ENCODE measurements at regions not wholly inside any gene's neighbourhood (a gene's known extent, or its start where the extent isn't known, plus 50 kb on each side); places are given as distances from the start of the nearest gene placed in this dataset.

DNA sequence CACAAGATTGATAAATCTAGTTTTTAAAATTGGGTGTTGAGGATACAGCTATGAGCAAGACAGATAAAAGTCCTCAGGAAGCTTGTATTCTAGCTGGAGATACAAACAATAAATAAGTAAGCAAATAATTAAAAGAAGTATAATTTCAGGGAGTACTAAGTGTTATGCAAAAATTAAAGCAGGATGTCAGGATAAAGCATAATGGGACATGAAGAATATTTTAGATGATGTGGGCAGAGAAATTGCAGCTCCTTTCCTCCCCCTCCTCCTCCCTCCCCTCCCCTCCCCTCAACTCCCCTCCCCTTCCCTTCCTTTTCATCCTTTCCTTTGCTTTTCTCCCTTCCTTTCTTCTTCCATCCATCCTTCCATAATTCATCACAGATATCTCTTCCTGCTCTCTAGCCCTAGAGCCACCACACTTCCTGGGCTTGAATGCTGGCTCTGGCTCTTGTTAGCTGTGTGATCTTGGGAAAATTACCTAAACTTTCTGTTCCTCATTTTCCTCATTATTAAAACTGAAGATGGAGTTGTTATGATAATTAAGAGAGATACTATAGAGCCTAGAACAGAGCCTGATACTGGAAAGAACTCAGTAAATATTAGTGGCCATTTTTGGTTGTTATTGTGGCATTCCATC, 323.9 kb downstream of the AACS start:
- H2BK12ac ChIP-seq (ENCODE audit: low read length), result no peak overlapping the region
- no peaks in the 10 kb centered on the region for H3K79me1 ChIP-seq (ENCODE audit: low read depth, low read length)
- H2AFZ ChIP-seq (ENCODE audit: low read length), result no peak overlapping the region
- H3K4ac ChIP-seq (ENCODE audit: low read length), result no peak overlapping the region
- H3K14ac ChIP-seq (ENCODE audit: low read length), result no peak overlapping the region
- no peak overlapping the region for H3K4me3 ChIP-seq (ENCODE audit: low read length in 2 of 2)
- H3K23ac ChIP-seq (ENCODE audit: low read depth, low read length, poor library complexity), result no peak overlapping the region
- H4K91ac ChIP-seq (ENCODE audit: low read depth, low read length, poor library complexity), result no peak overlapping the region
- no peak overlapping the region for H3K4me2 ChIP-seq (ENCODE audit: insufficient read depth, low read length, poor library complexity, severe bottlenecking)
- no peaks in the 10 kb centered on the region for H3K4me1 ChIP-seq (ENCODE audit: control insufficient read depth in 2 of 2, insufficient read depth in 1 of 2, low read depth in 1 of 2, low read length in 2 of 2)
- no peak overlapping the region for H3K27ac ChIP-seq (replicated peaks; ENCODE audit: low read length)
- H3K9ac ChIP-seq (ENCODE audit: low read depth, low read length, poor library complexity), result no peak overlapping the region
- no peak overlapping the region for H4K8ac ChIP-seq (ENCODE audit: low read depth, low read length)
- no peaks in the 10 kb centered on the region for H3K9me3 ChIP-seq (replicated peaks in 1 of 2; ENCODE audit: control insufficient read depth in 2 of 2, insufficient read depth in 1 of 2, low read depth in 1 of 2, low read length in 2 of 2)
- no peaks in the 10 kb centered on the region for H3K27me3 ChIP-seq (ENCODE audit: control insufficient read depth in 3 of 3, insufficient read depth in 3 of 3, low read depth in 1 of 3, low read length in 3 of 3)
- no peak overlapping the region for H3K18ac ChIP-seq (ENCODE audit: low read length)
- H2BK5ac ChIP-seq (ENCODE audit: low read length), result no peak overlapping the region
- peaks cover 0 to 4% of the 10 kb centered on the region in 2 donors for H3K36me3 ChIP-seq (replicated peaks in 1 of 2; ENCODE audit: control insufficient read depth in 2 of 2, insufficient read depth in 2 of 2, low read length in 2 of 2)
- H2BK15ac ChIP-seq (ENCODE audit: low read length), result no peak overlapping the region
- no peak for DNase-seq (ENCODE audit: low spot score)
- H2BK120ac ChIP-seq (ENCODE audit: low read depth, low read length), result no peak overlapping the region
- H2AK5ac ChIP-seq (ENCODE audit: low read depth, low read length), result no peak overlapping the region

DNA sequence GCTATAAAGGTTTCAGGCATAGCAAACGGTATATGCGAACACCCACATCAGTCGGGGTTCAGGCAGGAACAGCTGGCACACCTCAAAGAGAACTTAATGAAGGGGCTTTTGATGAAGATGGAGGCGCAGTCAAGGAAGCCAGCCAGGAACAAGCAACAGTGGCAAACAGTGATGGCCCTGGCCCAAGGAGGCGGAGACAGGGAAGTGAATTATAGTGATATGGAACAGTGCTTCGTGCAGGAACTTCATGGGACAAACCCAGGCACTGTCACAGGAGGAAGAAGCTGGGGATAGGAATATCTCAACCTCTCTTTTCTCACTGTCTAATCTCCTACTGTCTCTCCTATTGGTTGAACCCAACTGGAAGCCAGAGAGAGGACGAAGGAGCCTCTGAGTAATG, 328.3 kb downstream of the AACS start:
- DNase-seq (ENCODE audit: low spot score), result no peak
- H3K23ac ChIP-seq (ENCODE audit: low read depth, low read length, poor library complexity), result no peak overlapping the region
- no peak overlapping the region for H3K9ac ChIP-seq (ENCODE audit: low read depth, low read length, poor library complexity)
- H3K79me1 ChIP-seq (ENCODE audit: low read depth, low read length), result no peaks in the 10 kb centered on the region
- H3K14ac ChIP-seq (ENCODE audit: low read length), result no peak overlapping the region
- H2AFZ ChIP-seq (ENCODE audit: low read length), result no peak overlapping the region
- no peak overlapping the region for H4K8ac ChIP-seq (ENCODE audit: low read depth, low read length)
- H2BK5ac ChIP-seq (ENCODE audit: low read length), result no peak overlapping the region
- H4K91ac ChIP-seq (ENCODE audit: low read depth, low read length, poor library complexity), result no peak overlapping the region
- peaks cover 0 to 3% of the 10 kb centered on the region in 2 donors for H3K9me3 ChIP-seq (replicated peaks in 1 of 2; ENCODE audit: control insufficient read depth in 2 of 2, insufficient read depth in 1 of 2, low read depth in 1 of 2, low read length in 2 of 2)
- H2BK15ac ChIP-seq (ENCODE audit: low read length), result no peak overlapping the region
- no peak overlapping the region for H3K4me2 ChIP-seq (ENCODE audit: insufficient read depth, low read length, poor library complexity, severe bottlenecking)
- H3K27ac ChIP-seq (replicated peaks; ENCODE audit: low read length), result no peak overlapping the region
- peaks cover 0 to 4% of the 10 kb centered on the region in 2 donors for H3K36me3 ChIP-seq (replicated peaks in 1 of 2; ENCODE audit: control insufficient read depth in 2 of 2, insufficient read depth in 2 of 2, low read length in 2 of 2)
- no CpG with 5 or more reads among the region's 7 CpGs for WGBS, 2 donors (ENCODE audit: extremely low coverage in 2 of 2, insufficient read length in 2 of 2, insufficient replicate concordance in 1 of 2)
- no peaks in the 10 kb centered on the region for H3K27me3 ChIP-seq (ENCODE audit: control insufficient read depth in 3 of 3, insufficient read depth in 3 of 3, low read depth in 1 of 3, low read length in 3 of 3)
- no peak overlapping the region for H3K18ac ChIP-seq (ENCODE audit: low read length)
- H2BK120ac ChIP-seq (ENCODE audit: low read depth, low read length), result no peak overlapping the region
- H3K4me3 ChIP-seq (ENCODE audit: low read length in 2 of 2), result no peak overlapping the region
- H3K4ac ChIP-seq (ENCODE audit: low read length), result no peak overlapping the region
- no peak overlapping the region for H2AK5ac ChIP-seq (ENCODE audit: low read depth, low read length)
- no peaks in the 10 kb centered on the region for H3K4me1 ChIP-seq (ENCODE audit: control insufficient read depth in 2 of 2, insufficient read depth in 1 of 2, low read depth in 1 of 2, low read length in 2 of 2)
- H2BK12ac ChIP-seq (ENCODE audit: low read length), result no peak overlapping the region

DNA sequence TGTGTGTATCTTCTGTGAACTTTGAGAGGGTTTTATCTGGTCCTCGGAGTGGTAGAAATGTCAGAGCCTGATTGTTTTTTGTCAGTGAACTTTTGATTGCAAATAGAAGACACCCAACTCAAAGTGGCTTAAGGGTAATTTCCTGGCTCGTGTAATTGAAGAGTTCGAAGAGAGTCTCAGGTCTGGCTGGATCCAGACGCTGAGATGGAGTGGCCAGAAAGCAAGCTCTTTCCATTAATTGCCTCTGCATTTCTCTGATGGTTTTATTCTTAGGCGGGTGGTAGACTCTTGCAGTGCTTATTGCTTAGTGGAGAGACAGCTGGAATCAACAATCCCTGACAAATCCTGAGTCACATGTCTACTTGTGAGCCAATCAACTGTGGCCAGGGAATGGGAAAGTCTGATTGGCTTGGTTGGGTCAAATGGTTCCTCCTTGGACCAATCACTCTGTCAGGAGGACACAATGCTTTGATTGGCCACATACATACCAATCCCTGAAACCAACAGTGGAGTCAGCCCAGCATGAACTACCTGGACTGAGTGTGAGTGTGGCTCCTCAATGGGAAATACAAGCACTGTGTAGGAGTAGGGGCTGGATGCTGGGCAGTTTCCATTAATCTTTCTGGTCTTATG, 330.5 kb downstream of the AACS start:
- WGBS, 2 donors (ENCODE audit: extremely low coverage in 2 of 2, insufficient read length in 2 of 2, insufficient replicate concordance in 1 of 2), result no CpG with 5 or more reads among the region's 5 CpGs
- Histone ChIP-seq H2BK120ac (ENCODE audit: low read depth, low read length) (no peak overlapping the region), H3K27ac (replicated peaks; ENCODE audit: low read length) (no peak overlapping the region), H3K79me1 (ENCODE audit: low read depth, low read length) (peaks cover 2% of the 10 kb centered on the region), H3K4ac (ENCODE audit: low read length) (no peak overlapping the region), H3K14ac (ENCODE audit: low read length) (no peak overlapping the region), H3K23ac (ENCODE audit: low read depth, low read length, poor library complexity) (no peak overlapping the region), H2AK5ac (ENCODE audit: low read depth, low read length) (no peak overlapping the region), H3K9ac (ENCODE audit: low read depth, low read length, poor library complexity) (no peak overlapping the region), H3K4me2 (ENCODE audit: insufficient read depth, low read length, poor library complexity, severe bottlenecking) (no peak overlapping the region), H3K27me3 (ENCODE audit: control insufficient read depth in 3 of 3, insufficient read depth in 3 of 3, low read depth in 1 of 3, low read length in 3 of 3) (no peaks in the 10 kb centered on the region), H3K18ac (ENCODE audit: low read length) (no peak overlapping the region), H2BK5ac (ENCODE audit: low read length) (no peak overlapping the region), H2AFZ (ENCODE audit: low read length) (no peak overlapping the region), H2BK15ac (ENCODE audit: low read length) (no peak overlapping the region), H2BK12ac (ENCODE audit: low read length) (no peak overlapping the region), H3K4me1 (ENCODE audit: control insufficient read depth in 2 of 2, insufficient read depth in 1 of 2, low read depth in 1 of 2, low read length in 2 of 2) (no peaks in the 10 kb centered on the region), H3K36me3 (replicated peaks in 1 of 2; ENCODE audit: control insufficient read depth in 2 of 2, insufficient read depth in 2 of 2, low read length in 2 of 2) (peaks cover 0 to 4% of the 10 kb centered on the region in 2 donors), H3K4me3 (ENCODE audit: low read length in 2 of 2) (no peak overlapping the region), H4K8ac (ENCODE audit: low read depth, low read length) (no peak overlapping the region), H4K91ac (ENCODE audit: low read depth, low read length, poor library complexity) (no peak overlapping the region), H3K9me3 (replicated peaks in 1 of 2; ENCODE audit: control insufficient read depth in 2 of 2, insufficient read depth in 1 of 2, low read depth in 1 of 2, low read length in 2 of 2) (peaks cover 0 to 3% of the 10 kb centered on the region in 2 donors)
- no peak for DNase-seq (ENCODE audit: low spot score)

DNA sequence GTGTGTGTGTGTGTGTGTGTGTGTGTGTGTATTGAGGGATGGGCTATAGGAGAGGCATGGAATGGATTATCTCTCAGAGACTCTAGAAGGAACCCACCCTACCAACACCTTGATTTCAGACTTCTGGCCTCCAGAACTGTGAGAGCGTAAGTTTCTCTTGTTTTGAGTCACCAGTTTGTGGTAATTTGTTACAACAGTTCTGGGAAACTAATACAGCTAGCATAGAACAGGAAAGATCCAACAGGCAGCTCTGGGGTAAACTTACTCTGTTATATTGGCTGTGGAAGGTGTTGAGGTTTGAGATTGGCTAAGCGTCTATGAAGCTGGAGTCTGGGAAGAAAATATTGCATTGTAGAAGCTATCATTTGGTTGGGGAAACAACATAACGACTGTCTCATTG, 334.3 kb downstream of the AACS start:
- Histone ChIP-seq H2BK5ac (ENCODE audit: low read length) (no peak overlapping the region), H2AK5ac (ENCODE audit: low read depth, low read length) (no peak overlapping the region), H3K9me3 (replicated peaks in 1 of 2; ENCODE audit: control insufficient read depth in 2 of 2, insufficient read depth in 1 of 2, low read depth in 1 of 2, low read length in 2 of 2) (peaks cover 0 to 6% of the 10 kb centered on the region in 2 donors), H3K18ac (ENCODE audit: low read length) (no peak overlapping the region), H3K14ac (ENCODE audit: low read length) (no peak overlapping the region), H3K9ac (ENCODE audit: low read depth, low read length, poor library complexity) (no peak overlapping the region), H3K27ac (replicated peaks; ENCODE audit: low read length) (no peak overlapping the region), H3K27me3 (ENCODE audit: control insufficient read depth in 3 of 3, insufficient read depth in 3 of 3, low read depth in 1 of 3, low read length in 3 of 3) (no peaks in the 10 kb centered on the region), H4K8ac (ENCODE audit: low read depth, low read length) (no peak overlapping the region), H2BK120ac (ENCODE audit: low read depth, low read length) (no peak overlapping the region), H3K4ac (ENCODE audit: low read length) (no peak overlapping the region), H2AFZ (ENCODE audit: low read length) (no peak overlapping the region), H3K36me3 (replicated peaks in 1 of 2; ENCODE audit: control insufficient read depth in 2 of 2, insufficient read depth in 2 of 2, low read length in 2 of 2) (no peaks in the 10 kb centered on the region), H3K79me1 (ENCODE audit: low read depth, low read length) (peaks cover 2% of the 10 kb centered on the region), H3K4me3 (ENCODE audit: low read length in 2 of 2) (no peak overlapping the region), H2BK15ac (ENCODE audit: low read length) (no peak overlapping the region), H3K4me2 (ENCODE audit: insufficient read depth, low read length, poor library complexity, severe bottlenecking) (no peak overlapping the region), H3K4me1 (ENCODE audit: control insufficient read depth in 2 of 2, insufficient read depth in 1 of 2, low read depth in 1 of 2, low read length in 2 of 2) (no peaks in the 10 kb centered on the region), H2BK12ac (ENCODE audit: low read length) (no peak overlapping the region), H4K91ac (ENCODE audit: low read depth, low read length, poor library complexity) (no peak overlapping the region), H3K23ac (ENCODE audit: low read depth, low read length, poor library complexity) (no peak overlapping the region)
- WGBS, 2 donors (ENCODE audit: extremely low coverage in 2 of 2, insufficient read length in 2 of 2, insufficient replicate concordance in 1 of 2), result no CpG with 5 or more reads among the region's 3 CpGs
- no peak for DNase-seq (ENCODE audit: low spot score)
